HEK293 (cell line): ENCODE measurements at regions not wholly inside any gene's neighbourhood (a gene's known extent, or its start where the extent isn't known, plus 50 kb on each side); places are given as distances from the start of the nearest gene placed in this dataset.

Experiments used
- CTCF ChIA-PET: fragments of 350-600 bp; formaldehyde crosslinking; extraction: SDS; loops from one replicate; lab custom pipeline; 2021; ENCODE audit warnings: antibody characterized with exemption; lab: Yijun Ruan, JAX
- POLR2A ChIA-PET: fragments of 300-600 bp; formaldehyde crosslinking; extraction: SDS; loops from one replicate; lab custom pipeline; 2020; ENCODE audit warnings: antibody characterized with exemption, inconsistent platforms; lab: Yijun Ruan, JAX
- H3K27ac ChIP-seq: fragments of 200-500 bp; sonication (Bioruptor generic); 2 replicates; pipeline ENCODE4 v1.5.1; 2014; ENCODE audit warnings: low read depth, low read length, control low read depth, inconsistent platforms; ENCODE audit errors: extremely low read depth
- H3K36me3 ChIP-seq, 2 experiments: fragments of 200-500 bp in 1 of 2; sonication (Bioruptor generic) in 1 of 2; 1 replicate in 1 of 2; 2 replicates in 1 of 2; pipeline ENCODE4 v1.5.1; 2014 to 2017; ENCODE audit warnings: inconsistent platforms in 2 of 2, low read length in 2 of 2; ENCODE audit not compliant: control insufficient read depth in 2 of 2, insufficient read depth in 1 of 2
- H3K4me1 ChIP-seq: fragments of 200-500 bp; sonication (Bioruptor generic); 2 replicates; pipeline ENCODE4 v1.5.1; 2014; ENCODE audit warnings: mild to moderate bottlenecking, low read length, inconsistent platforms; ENCODE audit not compliant: control insufficient read depth, insufficient read depth
- H3K4me3 ChIP-seq: 2 replicates; pipeline ENCODE4 v1.5.1; 2011; ENCODE audit warnings: low read depth, mild to moderate bottlenecking, control low read depth, low read length, moderate library complexity
- H3K9me3 ChIP-seq: fragments of 200-500 bp; sonication (Bioruptor generic); 2 replicates; pipeline ENCODE4 v1.5.1; 2014; ENCODE audit warnings: low read depth, low read length, inconsistent platforms; ENCODE audit not compliant: control insufficient read depth, insufficient read depth
- BCL6B ChIP-seq: fragments of 450-650 bp; formaldehyde crosslinking; IDR thresholded peaks from 2 replicates; pipeline ENCODE4 v1.5.1; 2017; ENCODE audit warnings: missing biosample characterization, missing genetic modification characterization
- GLI4 ChIP-seq: fragments of 450-650 bp; formaldehyde crosslinking; IDR thresholded peaks from 2 replicates; pipeline ENCODE4 v1.5.1; 2016; ENCODE audit warnings: missing biosample characterization, missing genetic modification characterization
- GLIS1 ChIP-seq: fragments of 450-650 bp; formaldehyde crosslinking; IDR thresholded peaks from 2 replicates; pipeline ENCODE4 v1.5.1; 2016; ENCODE audit warnings: missing biosample characterization, missing genetic modification characterization
- MZF1 ChIP-seq: fragments of 450-650 bp; formaldehyde crosslinking; IDR thresholded peaks from 2 replicates; pipeline ENCODE4 v1.5.1; 2017; ENCODE audit warnings: missing biosample characterization, missing genetic modification characterization, borderline replicate concordance
- PBX3 ChIP-seq: sonication (generic); formaldehyde crosslinking; IDR thresholded peaks from 2 replicates; pipeline ENCODE4 v1.8.1; 2022; ENCODE audit warnings: mild to moderate bottlenecking, moderate library complexity, missing genetic modification reagents
- SETDB1 ChIP-seq: IDR thresholded peaks from one replicate; pipeline ENCODE4 v1.6.1; 2017; ENCODE audit warnings: mild to moderate bottlenecking, low read length, moderate library complexity, mixed read lengths; ENCODE audit not compliant: insufficient read length
- ZBTB10 ChIP-seq: fragments of 450-650 bp; formaldehyde crosslinking; IDR thresholded peaks from 2 replicates; pipeline ENCODE4 v1.5.1; 2016; ENCODE audit warnings: missing biosample characterization, missing genetic modification characterization
- ZEB2 ChIP-seq: fragments of 450-650 bp; formaldehyde crosslinking; IDR thresholded peaks from 2 replicates; pipeline ENCODE4 v1.5.1; 2016; ENCODE audit warnings: missing biosample characterization, missing genetic modification characterization
- ZNF114 ChIP-seq: fragments of 450-650 bp; formaldehyde crosslinking; IDR thresholded peaks from 2 replicates; pipeline ENCODE4 v1.5.0; 2017; ENCODE audit warnings: missing biosample characterization, missing genetic modification characterization
- ZNF132 ChIP-seq: fragments of 450-650 bp; formaldehyde crosslinking; IDR thresholded peaks from 2 replicates; pipeline ENCODE4 v1.5.1; 2017; ENCODE audit warnings: missing biosample characterization, missing genetic modification characterization, borderline replicate concordance
- ZNF140 ChIP-seq: fragments of 450-650 bp; formaldehyde crosslinking; IDR thresholded peaks from 2 replicates; pipeline ENCODE4 v1.5.1; 2016; ENCODE audit warnings: missing biosample characterization, missing genetic modification characterization
- ZNF184 ChIP-seq: fragments of 450-650 bp; IDR thresholded peaks from 2 replicates; pipeline ENCODE4 v1.5.1; 2018; ENCODE audit warnings: missing biosample characterization, mild to moderate bottlenecking, missing genetic modification characterization
- ZNF248 ChIP-seq: fragments of 450-650 bp; formaldehyde crosslinking; IDR thresholded peaks from 2 replicates; pipeline ENCODE4 v1.5.1; 2017; ENCODE audit warnings: missing biosample characterization, missing genetic modification characterization
- ZNF280C ChIP-seq: fragments of 450-650 bp; formaldehyde crosslinking; IDR thresholded peaks from 2 replicates; pipeline ENCODE4 v1.5.1; 2016; ENCODE audit warnings: missing biosample characterization, missing genetic modification characterization
- ZNF426 ChIP-seq: fragments of 450-650 bp; formaldehyde crosslinking; IDR thresholded peaks from 2 replicates; pipeline ENCODE4 v1.5.1; 2017; ENCODE audit warnings: missing biosample characterization, missing genetic modification characterization, mild to moderate bottlenecking, inconsistent platforms, moderate library complexity
- ZNF510 ChIP-seq: fragments of 450-650 bp; formaldehyde crosslinking; IDR thresholded peaks from 2 replicates; pipeline ENCODE4 v1.5.1; 2018; ENCODE audit warnings: mild to moderate bottlenecking, missing genetic modification characterization, missing biosample characterization; ENCODE audit not compliant: insufficient replicate concordance
- ZNF521 ChIP-seq: fragments of 450-650 bp; formaldehyde crosslinking; IDR thresholded peaks from 2 replicates; pipeline ENCODE4 v1.5.1; 2017; ENCODE audit warnings: missing biosample characterization, mild to moderate bottlenecking, missing genetic modification characterization
- ZNF549 ChIP-seq: fragments of 450-650 bp; IDR thresholded peaks from 2 replicates; pipeline ENCODE4 v1.5.1; 2018; ENCODE audit warnings: missing biosample characterization, missing genetic modification characterization, mild to moderate bottlenecking, inconsistent platforms, moderate library complexity
- ZNF580 ChIP-seq: fragments of 450-650 bp; formaldehyde crosslinking; IDR thresholded peaks from 2 replicates; pipeline ENCODE4 v1.5.1; 2016; ENCODE audit warnings: missing biosample characterization, missing genetic modification characterization
- ZNF626 ChIP-seq: fragments of 450-650 bp; sonication (Bioruptor Pico); formaldehyde crosslinking; IDR thresholded peaks from 2 replicates; pipeline ENCODE4 v1.5.1; 2018; ENCODE audit warnings: missing biosample characterization, missing genetic modification characterization, inconsistent platforms
- ZNF776 ChIP-seq: fragments of 450-650 bp; formaldehyde crosslinking; IDR thresholded peaks from 2 replicates; pipeline ENCODE4 v1.5.0; 2017; ENCODE audit warnings: missing biosample characterization, missing genetic modification characterization, borderline replicate concordance
- ZSCAN16 ChIP-seq: fragments of 450-650 bp; formaldehyde crosslinking; IDR thresholded peaks from 2 replicates; pipeline ENCODE4 v1.5.1; 2016; ENCODE audit warnings: missing biosample characterization, missing genetic modification characterization

- no peaks in the 10 kb centered on the region for H3K4me1 ChIP-seq
- TF ChIP-seq GLIS1 (tag by site-specific recombination), result no peak
- no peak for TF ChIP-seq ZNF580 (tag by site-specific recombination)
- TF ChIP-seq ZNF626 (tag by site-specific recombination), result no peak
- TF ChIP-seq ZNF510, result no peak
- TF ChIP-seq ZSCAN16 (tag by site-specific recombination), result no peak
- TF ChIP-seq, all 188 proteins: peak for 0
- no peak overlapping the region for H3K27ac ChIP-seq
- no peaks in the 10 kb centered on the region for H3K36me3 ChIP-seq
- POLR2A ChIA-PET, result no interaction called here
- CTCF ChIA-PET, result no interaction called here
- H3K9me3 ChIP-seq, result no peaks in the 10 kb centered on the region
- H3K4me3 ChIP-seq, result no peak overlapping the region
Measured at GRCh38 chr3:104711406-104711805, 655.3 kb upstream of the ALCAM start.

- TF ChIP-seq ZNF132 (tag by site-specific recombination) (no peak), GLI4 (tag by site-specific recombination) (no peak), ZNF280C (tag by site-specific recombination) (no peak), ZNF184 (tag by site-specific recombination) (no peak), ZNF549 (tag by site-specific recombination) (no peak)
Measured at GRCh38 chr3:104715972-104716371, 650.7 kb upstream of the ALCAM start.

GRCh38 chr3:104717828-104718196, 648.9 kb upstream of the ALCAM start:
- Histone ChIP-seq H3K4me1 (no peaks in the 10 kb centered on the region), H3K27ac (no peak overlapping the region), H3K9me3 (no peaks in the 10 kb centered on the region), H3K36me3 (no peaks in the 10 kb centered on the region)
- TF ChIP-seq ZNF114 (tag by site-specific recombination) (no peak), ZNF521 (tag by site-specific recombination) (no peak), ZNF426 (tag by site-specific recombination) (no peak), MZF1 (tag by site-specific recombination) (no peak)
- TF ChIP-seq, all 188 proteins: peak for 0
- ChIA-PET POLR2A (no interaction called here), CTCF (interaction anchor here (0.6 kb wide), 1 partner anchor 1823 kb away, joined by 3 read pairs; no protein-coding TSS in a partner anchor)
- no peak overlapping the region for H3K4me3 ChIP-seq

More at GRCh38 chr3:104715972-104716371, 650.7 kb upstream of the ALCAM start:
- ChIA-PET CTCF (no interaction called here), POLR2A (no interaction called here)
- Histone ChIP-seq H3K4me3 (no peak overlapping the region), H3K9me3 (no peaks in the 10 kb centered on the region), H3K36me3 (no peaks in the 10 kb centered on the region), H3K27ac (no peak overlapping the region), H3K4me1 (no peaks in the 10 kb centered on the region)

- H3K27ac ChIP-seq, result no peak overlapping the region
- CTCF ChIA-PET, result no interaction called here
- no peak overlapping the region for H3K4me3 ChIP-seq
- H3K4me1 ChIP-seq, result no peaks in the 10 kb centered on the region
- H3K9me3 ChIP-seq, result no peaks in the 10 kb centered on the region
- POLR2A ChIA-PET, result no interaction called here
- H3K36me3 ChIP-seq, result no peaks in the 10 kb centered on the region
- no peak for TF ChIP-seq GLI4 (tag by site-specific recombination)
- TF ChIP-seq ZEB2 (tag by site-specific recombination), result no peak
- no peak for TF ChIP-seq PBX3 (CRISPR knock-in tag)
- TF ChIP-seq SETDB1, result no peak
- TF ChIP-seq ZBTB10 (tag by site-specific recombination), result no peak
- TF ChIP-seq BCL6B, result no peak
- no peak for TF ChIP-seq ZNF776 (tag by site-specific recombination)
- no peak for TF ChIP-seq ZNF248 (tag by site-specific recombination)
- no peak for TF ChIP-seq ZNF140 (tag by site-specific recombination)
Measured at GRCh38 chr3:104723000-104723399, 643.7 kb upstream of the ALCAM start.
